ENCODE measurements at regions not wholly inside any gene's neighbourhood (a gene's known extent, or its start where the extent isn't known, plus 50 kb on each side); places are given as distances from the start of the nearest gene placed in this dataset.

GRCh38 chr13:44086389-44086788 lies 206.7 kb downstream of the LACC1 start:
- Histone ChIP-seq H3K4me1 (ENCODE audit: control insufficient read depth in 1 of 2, low read depth in 2 of 2) (no peaks in the 10 kb centered on the region), H3K27me3 (replicated peaks; ENCODE audit: insufficient read depth) (no peaks in the 10 kb centered on the region), H3K27ac (no peak overlapping the region), H3K36me3 (no peaks in the 10 kb centered on the region), H3K4me3 (no peak overlapping the region), H3K9me3 (no peaks in the 10 kb centered on the region)
- DNase-seq (ENCODE audit: low spot score) (no peak), ATAC-seq (ENCODE audit: insufficient number of reproducible peaks, low FRiP score, low read depth) (no peak)
- no peak for TF ChIP-seq CTCF (IDR thresholded peaks at IDR 0.05)

GRCh38 chr13:44088411-44088810 lies 208.7 kb downstream of the LACC1 start:
- no peaks in the 10 kb centered on the region for H3K36me3 ChIP-seq

DNA sequence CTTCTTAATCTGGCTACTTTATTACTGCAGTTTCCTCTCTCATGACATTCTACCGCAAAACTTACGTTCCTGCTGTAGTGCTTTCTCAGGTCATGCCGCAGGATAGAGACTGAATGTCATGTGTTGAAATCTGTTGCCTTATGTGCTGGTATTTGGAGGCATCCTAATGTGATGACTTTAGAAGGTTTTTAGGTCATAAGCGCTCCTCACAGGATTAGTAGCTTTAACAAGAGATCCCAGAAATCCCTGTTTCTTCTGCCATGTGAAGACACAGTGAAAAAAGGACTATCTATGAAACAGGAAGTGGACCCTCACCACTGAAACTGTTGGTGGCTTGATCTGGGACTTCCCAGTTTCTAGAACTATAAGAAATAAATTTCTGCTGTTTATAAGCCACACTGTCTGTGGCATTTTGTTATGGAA lies 209.3 kb downstream of the LACC1 start:
- no peak for ATAC-seq (ENCODE audit: insufficient number of reproducible peaks, low FRiP score, low read depth)
- no peaks in the 10 kb centered on the region for H3K36me3 ChIP-seq
- H3K9me3 ChIP-seq = no peaks in the 10 kb centered on the region
- no peaks in the 10 kb centered on the region for H3K27me3 ChIP-seq (replicated peaks; ENCODE audit: insufficient read depth)
- no peak overlapping the region for H3K4me3 ChIP-seq
- no peak for DNase-seq (ENCODE audit: low spot score)
- no peak overlapping the region for H3K27ac ChIP-seq
- H3K4me1 ChIP-seq (ENCODE audit: control insufficient read depth in 1 of 2, low read depth in 2 of 2) = no peaks in the 10 kb centered on the region
- no peak for TF ChIP-seq CTCF (IDR thresholded peaks at IDR 0.05)

More at GRCh38 chr13:44088411-44088810, 208.7 kb downstream of the LACC1 start:
- no peak for TF ChIP-seq CTCF (IDR thresholded peaks at IDR 0.05)
- no peaks in the 10 kb centered on the region for H3K27me3 ChIP-seq (replicated peaks; ENCODE audit: insufficient read depth)
- H3K9me3 ChIP-seq = no peaks in the 10 kb centered on the region
- H3K27ac ChIP-seq = no peak overlapping the region
- ATAC-seq (ENCODE audit: insufficient number of reproducible peaks, low FRiP score, low read depth) (no peak), DNase-seq (ENCODE audit: low spot score) (no peak)
- H3K4me1 ChIP-seq (ENCODE audit: control insufficient read depth in 1 of 2, low read depth in 2 of 2) = no peaks in the 10 kb centered on the region
- no peak overlapping the region for H3K4me3 ChIP-seq

DNA sequence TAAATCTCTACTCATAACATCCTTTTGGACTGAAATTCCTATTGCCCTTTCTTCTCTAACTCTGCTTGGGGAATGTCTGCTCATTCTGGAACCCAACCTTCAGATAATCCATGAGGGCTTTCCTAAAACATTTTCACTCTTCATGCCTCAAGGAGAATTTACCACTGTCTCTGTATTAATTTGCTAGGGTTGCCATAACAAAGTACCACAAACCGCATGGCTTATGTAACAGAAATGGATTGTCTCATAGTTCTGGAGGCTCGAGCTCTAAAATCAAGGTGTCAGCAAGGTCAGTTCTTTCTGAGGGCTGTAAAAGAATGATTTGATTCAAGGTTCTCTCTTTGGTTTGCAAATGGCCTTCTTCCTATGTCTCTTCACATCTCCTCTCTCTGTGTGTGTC lies 209.7 kb downstream of the LACC1 start:
- H3K9me3 ChIP-seq = no peaks in the 10 kb centered on the region
- no peaks in the 10 kb centered on the region for H3K36me3 ChIP-seq
- no peak overlapping the region for H3K27ac ChIP-seq
- H3K4me1 ChIP-seq (ENCODE audit: control insufficient read depth in 1 of 2, low read depth in 2 of 2) = no peaks in the 10 kb centered on the region
- ATAC-seq (ENCODE audit: insufficient number of reproducible peaks, low FRiP score, low read depth) = no peak
- TF ChIP-seq CTCF (IDR thresholded peaks at IDR 0.05) = no peak
- no peak for DNase-seq (ENCODE audit: low spot score)
- no peak overlapping the region for H3K4me3 ChIP-seq
- H3K27me3 ChIP-seq (replicated peaks; ENCODE audit: insufficient read depth) = no peaks in the 10 kb centered on the region

DNA sequence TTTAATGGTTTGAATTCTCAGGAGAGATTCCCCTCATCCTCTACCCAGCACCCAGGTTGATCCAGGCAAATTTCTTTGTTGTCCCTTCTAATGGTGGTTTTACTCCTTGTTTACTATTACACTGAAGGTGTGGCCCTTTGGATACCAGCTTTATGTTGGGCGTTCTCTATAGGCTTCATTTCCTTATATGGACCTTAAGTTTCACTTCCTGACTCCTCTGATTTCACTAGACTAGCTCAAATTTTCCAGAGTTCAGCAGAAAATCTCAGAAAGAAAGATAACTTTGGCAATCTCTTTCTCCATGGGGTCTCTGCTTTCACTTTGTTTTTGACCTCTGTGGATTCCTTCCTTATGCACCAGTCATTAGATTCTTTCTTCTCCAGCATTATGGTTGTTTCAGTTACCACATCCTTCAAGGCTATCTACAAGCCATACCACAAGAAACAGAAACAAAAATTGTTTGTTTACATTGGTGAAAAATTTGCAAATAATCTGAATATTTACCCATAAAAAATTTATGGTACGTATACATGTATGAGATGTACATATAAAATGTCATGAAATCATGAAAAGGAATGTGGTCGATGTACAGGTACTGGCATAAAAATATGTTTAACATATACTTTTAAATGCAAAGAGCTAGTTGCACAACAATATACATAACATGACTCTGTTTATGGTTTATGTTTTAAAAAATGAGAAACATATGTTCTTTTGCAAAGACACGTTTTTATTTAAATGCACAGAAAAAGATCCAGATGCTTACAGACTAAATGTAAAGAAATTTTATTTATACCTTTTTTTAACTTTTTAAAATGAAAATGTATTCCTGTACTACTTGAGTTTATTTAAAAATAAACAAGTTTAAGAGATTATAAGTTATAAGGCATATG lies 212.6 kb downstream of the LACC1 start:
- TF ChIP-seq CTCF (IDR thresholded peaks at IDR 0.05) = no peak
- no peaks in the 10 kb centered on the region for H3K9me3 ChIP-seq
- no peaks in the 10 kb centered on the region for H3K36me3 ChIP-seq
- no peaks in the 10 kb centered on the region for H3K27me3 ChIP-seq (replicated peaks; ENCODE audit: insufficient read depth)
- no peak for ATAC-seq (ENCODE audit: insufficient number of reproducible peaks, low FRiP score, low read depth)
- DNase-seq (ENCODE audit: low spot score) = no peak
- H3K27ac ChIP-seq = no peak overlapping the region
- no peak overlapping the region for H3K4me3 ChIP-seq
- H3K4me1 ChIP-seq (ENCODE audit: control insufficient read depth in 1 of 2, low read depth in 2 of 2) = no peaks in the 10 kb centered on the region
